Liver (tissue), 3 donors: ENCODE measurements at regions not wholly inside any gene's neighbourhood (a gene's known extent, or its start where the extent isn't known, plus 50 kb on each side); places are given as distances from the start of the nearest gene placed in this dataset.

ENCODE experiments used
- FOXA1 ChIP-seq: IDR thresholded peaks from 2 replicates; pipeline ENCODE4 v1.6.1; 2016; ENCODE audit warnings: antibody characterized with exemption
- GABPA ChIP-seq, 2 donors: IDR thresholded peaks in 1 of 2; conservative IDR thresholded peaks in 1 of 2; 2 replicates each; pipeline ENCODE4 v1.6.1; 2016; ENCODE audit warnings: antibody characterized with exemption in 2 of 2, mild to moderate bottlenecking in 1 of 2, moderate library complexity in 1 of 2
- HNF4A ChIP-seq, 2 donors: conservative IDR thresholded peaks; 2 replicates each; pipeline ENCODE4 v1.6.1; 2016; ENCODE audit warnings: antibody characterized with exemption in 2 of 2, mild to moderate bottlenecking in 2 of 2
- JUND ChIP-seq, 2 donors: IDR thresholded peaks; 2 replicates each; pipeline ENCODE4 v1.6.1; 2016; ENCODE audit warnings: antibody characterized with exemption in 2 of 2
- RAD21 ChIP-seq, 2 donors: IDR thresholded peaks; 2 replicates each; pipeline ENCODE4 v1.6.1; 2016; ENCODE audit warnings: antibody characterized with exemption in 2 of 2, mild to moderate bottlenecking in 2 of 2
- TAF1 ChIP-seq: conservative IDR thresholded peaks from 2 replicates; pipeline ENCODE4 v1.6.1; 2016; ENCODE audit warnings: antibody characterized with exemption, mild to moderate bottlenecking
- TF ChIP-seq, protein P1 (sequence below): fragments of 150-350 bp; IDR thresholded peaks from 2 replicates; pipeline ENCODE4 v1.5.1; 2017; ENCODE audit warnings: improper control_type of control experiment, low read depth, low read length; ENCODE audit not compliant: missing input control
- TF ChIP-seq, protein P2 (sequence below): IDR thresholded peaks from 2 replicates; pipeline ENCODE4 v1.6.1; 2016; ENCODE audit warnings: antibody characterized with exemption
- TF ChIP-seq, protein P3 (sequence below): IDR thresholded peaks from 2 replicates; pipeline ENCODE4 v1.6.1; 2016; ENCODE audit warnings: antibody characterized with exemption
- TF ChIP-seq, protein P4 (sequence below): IDR thresholded peaks from 2 replicates; pipeline ENCODE4 v1.6.1; 2016; ENCODE audit warnings: antibody characterized with exemption, mild to moderate bottlenecking
- donor health status: healthy.
- donor health status: healthy.

DNA sequence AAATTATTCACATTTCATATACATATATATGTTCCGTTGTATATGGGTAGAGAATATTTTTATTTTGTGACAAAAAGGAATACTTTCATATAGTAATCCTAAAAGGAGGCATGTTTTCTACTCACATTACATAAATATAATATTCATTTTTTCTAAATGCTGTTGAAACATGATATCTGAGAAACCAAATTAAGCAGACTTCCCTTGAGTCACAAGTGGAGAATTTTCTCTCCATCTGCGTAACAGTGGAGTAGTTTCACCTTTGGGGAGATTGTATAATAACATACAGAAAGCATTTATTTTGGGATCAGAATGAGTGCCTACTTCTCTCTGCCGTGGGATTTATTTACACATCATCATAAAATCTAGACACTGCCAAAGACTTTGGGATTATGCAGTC, 849.8 kb downstream of the NSUN3 start:
- TF ChIP-seq, protein P1, sequence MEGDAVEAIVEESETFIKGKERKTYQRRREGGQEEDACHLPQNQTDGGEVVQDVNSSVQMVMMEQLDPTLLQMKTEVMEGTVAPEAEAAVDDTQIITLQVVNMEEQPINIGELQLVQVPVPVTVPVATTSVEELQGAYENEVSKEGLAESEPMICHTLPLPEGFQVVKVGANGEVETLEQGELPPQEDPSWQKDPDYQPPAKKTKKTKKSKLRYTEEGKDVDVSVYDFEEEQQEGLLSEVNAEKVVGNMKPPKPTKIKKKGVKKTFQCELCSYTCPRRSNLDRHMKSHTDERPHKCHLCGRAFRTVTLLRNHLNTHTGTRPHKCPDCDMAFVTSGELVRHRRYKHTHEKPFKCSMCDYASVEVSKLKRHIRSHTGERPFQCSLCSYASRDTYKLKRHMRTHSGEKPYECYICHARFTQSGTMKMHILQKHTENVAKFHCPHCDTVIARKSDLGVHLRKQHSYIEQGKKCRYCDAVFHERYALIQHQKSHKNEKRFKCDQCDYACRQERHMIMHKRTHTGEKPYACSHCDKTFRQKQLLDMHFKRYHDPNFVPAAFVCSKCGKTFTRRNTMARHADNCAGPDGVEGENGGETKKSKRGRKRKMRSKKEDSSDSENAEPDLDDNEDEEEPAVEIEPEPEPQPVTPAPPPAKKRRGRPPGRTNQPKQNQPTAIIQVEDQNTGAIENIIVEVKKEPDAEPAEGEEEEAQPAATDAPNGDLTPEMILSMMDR: no peak
- TF ChIP-seq RAD21 (IDR thresholded peaks at IDR 0.05) (no peak), FOXA1 (no peak), TAF1 (no peak), HNF4A (conservative IDR thresholded peaks at IDR 0.05) (no peak), GABPA (IDR thresholded peaks at IDR 0.05 in 1 of 2, conservative IDR thresholded peaks at IDR 0.05 in 1 of 2) (no peak), JUND (IDR thresholded peaks at IDR 0.05) (no peak)
- TF ChIP-seq, protein P2, sequence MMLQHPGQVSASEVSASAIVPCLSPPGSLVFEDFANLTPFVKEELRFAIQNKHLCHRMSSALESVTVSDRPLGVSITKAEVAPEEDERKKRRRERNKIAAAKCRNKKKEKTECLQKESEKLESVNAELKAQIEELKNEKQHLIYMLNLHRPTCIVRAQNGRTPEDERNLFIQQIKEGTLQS: no peak
- TF ChIP-seq, protein P3, sequence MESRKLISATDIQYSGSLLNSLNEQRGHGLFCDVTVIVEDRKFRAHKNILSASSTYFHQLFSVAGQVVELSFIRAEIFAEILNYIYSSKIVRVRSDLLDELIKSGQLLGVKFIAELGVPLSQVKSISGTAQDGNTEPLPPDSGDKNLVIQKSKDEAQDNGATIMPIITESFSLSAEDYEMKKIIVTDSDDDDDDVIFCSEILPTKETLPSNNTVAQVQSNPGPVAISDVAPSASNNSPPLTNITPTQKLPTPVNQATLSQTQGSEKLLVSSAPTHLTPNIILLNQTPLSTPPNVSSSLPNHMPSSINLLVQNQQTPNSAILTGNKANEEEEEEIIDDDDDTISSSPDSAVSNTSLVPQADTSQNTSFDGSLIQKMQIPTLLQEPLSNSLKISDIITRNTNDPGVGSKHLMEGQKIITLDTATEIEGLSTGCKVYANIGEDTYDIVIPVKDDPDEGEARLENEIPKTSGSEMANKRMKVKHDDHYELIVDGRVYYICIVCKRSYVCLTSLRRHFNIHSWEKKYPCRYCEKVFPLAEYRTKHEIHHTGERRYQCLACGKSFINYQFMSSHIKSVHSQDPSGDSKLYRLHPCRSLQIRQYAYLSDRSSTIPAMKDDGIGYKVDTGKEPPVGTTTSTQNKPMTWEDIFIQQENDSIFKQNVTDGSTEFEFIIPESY: no peak
- TF ChIP-seq, protein P4, sequence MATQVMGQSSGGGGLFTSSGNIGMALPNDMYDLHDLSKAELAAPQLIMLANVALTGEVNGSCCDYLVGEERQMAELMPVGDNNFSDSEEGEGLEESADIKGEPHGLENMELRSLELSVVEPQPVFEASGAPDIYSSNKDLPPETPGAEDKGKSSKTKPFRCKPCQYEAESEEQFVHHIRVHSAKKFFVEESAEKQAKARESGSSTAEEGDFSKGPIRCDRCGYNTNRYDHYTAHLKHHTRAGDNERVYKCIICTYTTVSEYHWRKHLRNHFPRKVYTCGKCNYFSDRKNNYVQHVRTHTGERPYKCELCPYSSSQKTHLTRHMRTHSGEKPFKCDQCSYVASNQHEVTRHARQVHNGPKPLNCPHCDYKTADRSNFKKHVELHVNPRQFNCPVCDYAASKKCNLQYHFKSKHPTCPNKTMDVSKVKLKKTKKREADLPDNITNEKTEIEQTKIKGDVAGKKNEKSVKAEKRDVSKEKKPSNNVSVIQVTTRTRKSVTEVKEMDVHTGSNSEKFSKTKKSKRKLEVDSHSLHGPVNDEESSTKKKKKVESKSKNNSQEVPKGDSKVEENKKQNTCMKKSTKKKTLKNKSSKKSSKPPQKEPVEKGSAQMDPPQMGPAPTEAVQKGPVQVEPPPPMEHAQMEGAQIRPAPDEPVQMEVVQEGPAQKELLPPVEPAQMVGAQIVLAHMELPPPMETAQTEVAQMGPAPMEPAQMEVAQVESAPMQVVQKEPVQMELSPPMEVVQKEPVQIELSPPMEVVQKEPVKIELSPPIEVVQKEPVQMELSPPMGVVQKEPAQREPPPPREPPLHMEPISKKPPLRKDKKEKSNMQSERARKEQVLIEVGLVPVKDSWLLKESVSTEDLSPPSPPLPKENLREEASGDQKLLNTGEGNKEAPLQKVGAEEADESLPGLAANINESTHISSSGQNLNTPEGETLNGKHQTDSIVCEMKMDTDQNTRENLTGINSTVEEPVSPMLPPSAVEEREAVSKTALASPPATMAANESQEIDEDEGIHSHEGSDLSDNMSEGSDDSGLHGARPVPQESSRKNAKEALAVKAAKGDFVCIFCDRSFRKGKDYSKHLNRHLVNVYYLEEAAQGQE: no peak
